ENCODE measurements at regions not wholly inside any gene's neighbourhood (a gene's known extent, or its start where the extent isn't known, plus 50 kb on each side); places are given as distances from the start of the nearest gene placed in this dataset.

DNA sequence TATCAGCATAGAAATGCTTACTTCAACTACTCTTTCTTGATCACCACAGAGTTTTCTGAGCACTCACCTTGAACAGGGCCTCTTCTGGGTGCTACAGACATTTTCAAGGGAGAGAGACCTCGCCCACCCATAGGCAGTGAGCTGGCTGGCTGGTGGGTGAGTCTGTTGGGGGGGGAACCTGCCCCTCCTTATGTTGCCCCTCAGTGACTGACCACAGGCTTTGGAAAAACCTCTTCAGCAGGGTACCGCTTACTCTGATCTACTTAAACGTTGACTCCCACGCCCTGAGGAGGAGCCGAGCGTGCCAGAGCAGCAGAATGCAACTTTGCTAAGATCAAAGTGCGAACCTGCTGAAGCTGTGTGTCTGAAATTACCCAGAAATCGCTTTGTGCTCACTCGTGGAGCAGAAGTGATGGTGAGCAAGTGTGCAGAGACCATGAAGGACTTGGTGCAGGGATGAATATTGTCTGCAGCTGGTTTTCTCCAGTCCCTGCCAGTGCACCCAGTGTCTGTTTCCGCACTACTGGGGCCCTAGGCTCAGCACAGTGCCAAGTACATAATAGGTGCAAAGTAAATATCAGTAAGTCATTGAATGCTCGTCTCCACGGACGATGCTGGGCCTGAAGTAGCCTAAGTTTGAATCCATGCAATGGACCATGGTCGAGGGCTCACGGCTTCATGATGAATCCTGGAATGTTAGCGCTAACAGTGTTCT is 158.7 kb upstream of the IRF2BP2 start (continued):
- TF ChIP-seq, protein P1, sequence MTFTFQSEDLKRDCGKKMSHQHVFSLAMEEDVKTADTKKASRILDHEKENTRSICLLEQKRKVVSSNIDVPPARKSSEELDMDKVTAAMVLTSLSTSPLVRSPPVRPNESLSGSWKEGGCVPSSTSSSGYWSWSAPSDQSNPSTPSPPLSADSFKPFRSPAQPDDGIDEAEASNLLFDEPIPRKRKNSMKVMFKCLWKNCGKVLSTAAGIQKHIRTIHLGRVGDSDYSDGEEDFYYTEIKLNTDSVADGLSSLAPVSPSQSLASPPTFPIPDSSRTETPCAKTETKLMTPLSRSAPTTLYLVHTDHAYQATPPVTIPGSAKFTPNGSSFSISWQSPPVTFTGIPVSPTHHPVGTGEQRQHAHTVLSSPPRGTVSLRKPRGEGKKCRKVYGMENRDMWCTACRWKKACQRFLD (CRISPR knock-in tag; IDR thresholded peaks at IDR 0.05; ENCODE audit: borderline replicate concordance), result no peak
- TF ChIP-seq KLF15 (CRISPR knock-in tag; IDR thresholded peaks at IDR 0.05; ENCODE audit: borderline replicate concordance), result no peak
- TF ChIP-seq ZNF34 (CRISPR knock-in tag; IDR thresholded peaks at IDR 0.05; ENCODE audit: borderline replicate concordance), result no peak
- no peak for TF ChIP-seq ZNF558 (CRISPR knock-in tag; IDR thresholded peaks at IDR 0.05; ENCODE audit: borderline replicate concordance)
- TF ChIP-seq, protein P2, sequence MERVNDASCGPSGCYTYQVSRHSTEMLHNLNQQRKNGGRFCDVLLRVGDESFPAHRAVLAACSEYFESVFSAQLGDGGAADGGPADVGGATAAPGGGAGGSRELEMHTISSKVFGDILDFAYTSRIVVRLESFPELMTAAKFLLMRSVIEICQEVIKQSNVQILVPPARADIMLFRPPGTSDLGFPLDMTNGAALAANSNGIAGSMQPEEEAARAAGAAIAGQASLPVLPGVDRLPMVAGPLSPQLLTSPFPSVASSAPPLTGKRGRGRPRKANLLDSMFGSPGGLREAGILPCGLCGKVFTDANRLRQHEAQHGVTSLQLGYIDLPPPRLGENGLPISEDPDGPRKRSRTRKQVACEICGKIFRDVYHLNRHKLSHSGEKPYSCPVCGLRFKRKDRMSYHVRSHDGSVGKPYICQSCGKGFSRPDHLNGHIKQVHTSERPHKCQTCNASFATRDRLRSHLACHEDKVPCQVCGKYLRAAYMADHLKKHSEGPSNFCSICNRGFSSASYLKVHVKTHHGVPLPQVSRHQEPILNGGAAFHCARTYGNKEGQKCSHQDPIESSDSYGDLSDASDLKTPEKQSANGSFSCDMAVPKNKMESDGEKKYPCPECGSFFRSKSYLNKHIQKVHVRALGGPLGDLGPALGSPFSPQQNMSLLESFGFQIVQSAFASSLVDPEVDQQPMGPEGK (CRISPR knock-in tag; IDR thresholded peaks at IDR 0.05), result peak; percentile 37
- 0 out of 2 replicates have a peak, but pooled peaks have one; percentile 7 for TF ChIP-seq KAT8 (CRISPR knock-in tag; IDR thresholded peaks at IDR 0.05)
- TF ChIP-seq YY1 (IDR thresholded peaks at IDR 0.05; ENCODE audit: insufficient read depth, insufficient replicate concordance, low read depth, low read length), result no peak
- TF ChIP-seq, protein P3, sequence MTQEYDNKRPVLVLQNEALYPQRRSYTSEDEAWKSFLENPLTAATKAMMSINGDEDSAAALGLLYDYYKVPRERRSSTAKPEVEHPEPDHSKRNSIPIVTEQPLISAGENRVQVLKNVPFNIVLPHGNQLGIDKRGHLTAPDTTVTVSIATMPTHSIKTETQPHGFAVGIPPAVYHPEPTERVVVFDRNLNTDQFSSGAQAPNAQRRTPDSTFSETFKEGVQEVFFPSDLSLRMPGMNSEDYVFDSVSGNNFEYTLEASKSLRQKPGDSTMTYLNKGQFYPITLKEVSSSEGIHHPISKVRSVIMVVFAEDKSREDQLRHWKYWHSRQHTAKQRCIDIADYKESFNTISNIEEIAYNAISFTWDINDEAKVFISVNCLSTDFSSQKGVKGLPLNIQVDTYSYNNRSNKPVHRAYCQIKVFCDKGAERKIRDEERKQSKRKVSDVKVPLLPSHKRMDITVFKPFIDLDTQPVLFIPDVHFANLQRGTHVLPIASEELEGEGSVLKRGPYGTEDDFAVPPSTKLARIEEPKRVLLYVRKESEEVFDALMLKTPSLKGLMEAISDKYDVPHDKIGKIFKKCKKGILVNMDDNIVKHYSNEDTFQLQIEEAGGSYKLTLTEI (CRISPR knock-in tag; conservative IDR thresholded peaks at IDR 0.05), result no peak
- TF ChIP-seq REL (CRISPR knock-in tag; conservative IDR thresholded peaks at IDR 0.05), result no peak
- TF ChIP-seq, protein P4, sequence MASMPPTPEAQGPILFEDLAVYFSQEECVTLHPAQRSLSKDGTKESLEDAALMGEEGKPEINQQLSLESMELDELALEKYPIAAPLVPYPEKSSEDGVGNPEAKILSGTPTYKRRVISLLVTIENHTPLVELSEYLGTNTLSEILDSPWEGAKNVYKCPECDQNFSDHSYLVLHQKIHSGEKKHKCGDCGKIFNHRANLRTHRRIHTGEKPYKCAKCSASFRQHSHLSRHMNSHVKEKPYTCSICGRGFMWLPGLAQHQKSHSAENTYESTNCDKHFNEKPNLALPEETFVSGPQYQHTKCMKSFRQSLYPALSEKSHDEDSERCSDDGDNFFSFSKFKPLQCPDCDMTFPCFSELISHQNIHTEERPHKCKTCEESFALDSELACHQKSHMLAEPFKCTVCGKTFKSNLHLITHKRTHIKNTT (CRISPR knock-in tag; IDR thresholded peaks at IDR 0.05), result no peak
- TF ChIP-seq, protein P5, sequence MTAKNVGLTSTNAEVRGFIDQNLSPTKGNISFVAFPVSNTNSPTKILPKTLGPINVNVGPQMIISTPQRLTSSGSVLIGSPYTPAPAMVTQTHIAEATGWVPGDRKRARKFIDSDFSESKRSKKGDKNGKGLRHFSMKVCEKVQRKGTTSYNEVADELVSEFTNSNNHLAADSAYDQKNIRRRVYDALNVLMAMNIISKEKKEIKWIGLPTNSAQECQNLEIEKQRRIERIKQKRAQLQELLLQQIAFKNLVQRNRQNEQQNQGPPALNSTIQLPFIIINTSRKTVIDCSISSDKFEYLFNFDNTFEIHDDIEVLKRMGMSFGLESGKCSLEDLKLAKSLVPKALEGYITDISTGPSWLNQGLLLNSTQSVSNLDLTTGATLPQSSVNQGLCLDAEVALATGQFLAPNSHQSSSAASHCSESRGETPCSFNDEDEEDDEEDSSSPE (CRISPR knock-in tag; IDR thresholded peaks at IDR 0.05), result no peak; the same call in 1 of the 2 replicates
- TF ChIP-seq ZNF296 (CRISPR knock-in tag; conservative IDR thresholded peaks at IDR 0.05), result no peak
- TF ChIP-seq ZNF343 (CRISPR knock-in tag; IDR thresholded peaks at IDR 0.05), result 0 out of 2 replicates have a peak, but pooled peaks have one; percentile 59
- no peak for TF ChIP-seq POGZ (CRISPR knock-in tag; IDR thresholded peaks at IDR 0.05)
- TF ChIP-seq, protein P6, sequence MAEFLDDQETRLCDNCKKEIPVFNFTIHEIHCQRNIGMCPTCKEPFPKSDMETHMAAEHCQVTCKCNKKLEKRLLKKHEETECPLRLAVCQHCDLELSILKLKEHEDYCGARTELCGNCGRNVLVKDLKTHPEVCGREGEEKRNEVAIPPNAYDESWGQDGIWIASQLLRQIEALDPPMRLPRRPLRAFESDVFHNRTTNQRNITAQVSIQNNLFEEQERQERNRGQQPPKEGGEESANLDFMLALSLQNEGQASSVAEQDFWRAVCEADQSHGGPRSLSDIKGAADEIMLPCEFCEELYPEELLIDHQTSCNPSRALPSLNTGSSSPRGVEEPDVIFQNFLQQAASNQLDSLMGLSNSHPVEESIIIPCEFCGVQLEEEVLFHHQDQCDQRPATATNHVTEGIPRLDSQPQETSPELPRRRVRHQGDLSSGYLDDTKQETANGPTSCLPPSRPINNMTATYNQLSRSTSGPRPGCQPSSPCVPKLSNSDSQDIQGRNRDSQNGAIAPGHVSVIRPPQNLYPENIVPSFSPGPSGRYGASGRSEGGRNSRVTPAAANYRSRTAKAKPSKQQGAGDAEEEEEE (CRISPR knock-in tag; IDR thresholded peaks at IDR 0.05; ENCODE audit: borderline replicate concordance), result no peak
- TF ChIP-seq ZNF607 (CRISPR knock-in tag; IDR thresholded peaks at IDR 0.05; ENCODE audit: borderline replicate concordance), result no peak; the same call in 1 of the 2 replicates
- TF ChIP-seq RORA (CRISPR knock-in tag; IDR thresholded peaks at IDR 0.05), result no peak
- TF ChIP-seq SCMH1 (CRISPR knock-in tag; IDR thresholded peaks at IDR 0.05; ENCODE audit: borderline replicate concordance), result no peak
- TF ChIP-seq TCF7 (IDR thresholded peaks at IDR 0.05; ENCODE audit: low read depth), result peak; percentile 50; the same call in 1 of the 2 replicates
